Loucy (cell line): ENCODE measurements at regions not wholly inside any gene's neighbourhood (a gene's known extent, or its start where the extent isn't known, plus 50 kb on each side); places are given as distances from the start of the nearest gene placed in this dataset.

Experiments used
- H2AFZ ChIP-seq: fragments of 200-600 bp; sonication (generic); 2 replicates; pipeline ENCODE4 v1.6.0; 2016; ENCODE audit warnings: antibody characterized with exemption, mild to moderate bottlenecking, low read length, moderate library complexity
- H3F3A ChIP-seq: fragments of 200-600 bp; 2 replicates; pipeline ENCODE4 v1.6.0; 2016; ENCODE audit warnings: antibody characterized with exemption, low read depth, mild to moderate bottlenecking
- H3K27me3 ChIP-seq: fragments of 200-600 bp; sonication (generic); 2 replicates; pipeline ENCODE4 v1.6.1; 2014; ENCODE audit warnings: low read length, mild to moderate bottlenecking; ENCODE audit not compliant: insufficient read depth, poor library complexity, severe bottlenecking
- H3K36me3 ChIP-seq: fragments of 200-600 bp; sonication (generic); 2 replicates; pipeline ENCODE4 v1.6.1; 2016; ENCODE audit warnings: low read length; ENCODE audit not compliant: insufficient read depth
- H3K4me1 ChIP-seq: fragments of 200-600 bp; sonication (generic); 2 replicates; pipeline ENCODE4 v1.5.1; 2014; ENCODE audit warnings: low read length, mild to moderate bottlenecking; ENCODE audit not compliant: insufficient read depth, poor library complexity, severe bottlenecking
- H3K4me2 ChIP-seq: fragments of 200-600 bp; sonication (generic); 2 replicates; pipeline ENCODE4 v1.6.0; 2014; ENCODE audit warnings: antibody characterized with exemption, low read length, low read depth, mild to moderate bottlenecking; ENCODE audit not compliant: poor library complexity, severe bottlenecking
- H3K4me3 ChIP-seq: fragments of 200-600 bp; sonication (generic); 2 replicates; pipeline ENCODE4 v1.5.1; 2014; ENCODE audit warnings: low read length, mild to moderate bottlenecking, mixed read lengths; ENCODE audit not compliant: poor library complexity, severe bottlenecking
- H3K79me2 ChIP-seq: fragments of 200-600 bp; sonication (generic); 2 replicates; pipeline ENCODE4 v1.6.1; 2014; ENCODE audit warnings: low read length; ENCODE audit not compliant: insufficient read depth
- H3K9ac ChIP-seq: fragments of 200-600 bp; sonication (generic); 2 replicates; pipeline ENCODE4 v1.6.0; 2014; ENCODE audit warnings: mild to moderate bottlenecking, low read depth, low read length, moderate library complexity; ENCODE audit not compliant: poor library complexity, severe bottlenecking
- H3K9me2 ChIP-seq: fragments of 200-600 bp; sonication (generic); replicated peaks from 2 replicates; pipeline ENCODE4 v1.6.1; 2016; ENCODE audit warnings: low read depth, low read length, mixed read lengths
- H3K9me3 ChIP-seq: fragments of 200-600 bp; sonication (generic); 2 replicates; pipeline ENCODE4 v1.6.1; 2014; ENCODE audit warnings: mild to moderate bottlenecking, antibody characterized with exemption, low read length, low read depth; ENCODE audit not compliant: insufficient read depth
- H4K20me1 ChIP-seq: fragments of 200-600 bp; sonication (generic); 2 replicates; pipeline ENCODE4 v1.6.0; 2014; ENCODE audit warnings: antibody characterized with exemption, low read length, mild to moderate bottlenecking; ENCODE audit not compliant: insufficient read depth, poor library complexity, severe bottlenecking
- CTCF ChIP-seq: fragments of 200-600 bp; sonication (generic); conservative IDR thresholded peaks from 2 replicates; pipeline ENCODE4 v1.5.1; 2014; ENCODE audit warnings: mild to moderate bottlenecking, antibody characterized with exemption, low read length
- EZH2phosphoT487 ChIP-seq: fragments of 200-600 bp; IDR thresholded peaks from 2 replicates; pipeline ENCODE4 v1.6.1; 2018; ENCODE audit warnings: antibody characterized with exemption, mild to moderate bottlenecking, moderate library complexity, borderline replicate concordance

GRCh38 chr5:120895660-120896059 lies 431.6 kb downstream of the PRR16 start:
- Histone ChIP-seq H3K9ac (no peak overlapping the region), H3K4me1 (no peaks in the 10 kb centered on the region)

GRCh38 chr5:120901199-120901598 lies 437.1 kb downstream of the PRR16 start:
- no peak for TF ChIP-seq EZH2phosphoT487
- TF ChIP-seq CTCF: no peak
- Histone ChIP-seq H3K4me2 (no peak overlapping the region), H3F3A (no peaks in the 10 kb centered on the region), H3K4me1 (no peaks in the 10 kb centered on the region), H3K36me3 (no peaks in the 10 kb centered on the region), H4K20me1 (no peaks in the 10 kb centered on the region), H3K9ac (no peak overlapping the region), H3K27me3 (no peaks in the 10 kb centered on the region), H2AFZ (no peak overlapping the region), H3K4me3 (no peak overlapping the region), H3K9me2 (no peaks in the 10 kb centered on the region), H3K79me2 (no peaks in the 10 kb centered on the region), H3K9me3 (no peaks in the 10 kb centered on the region)

More at GRCh38 chr5:120895660-120896059, 431.6 kb downstream of the PRR16 start:
- Histone ChIP-seq H3K4me2 (no peak overlapping the region), H3K9me3 (no peaks in the 10 kb centered on the region), H4K20me1 (no peaks in the 10 kb centered on the region), H3K4me3 (no peak overlapping the region), H3K9me2 (no peaks in the 10 kb centered on the region), H3F3A (no peaks in the 10 kb centered on the region), H3K27me3 (no peaks in the 10 kb centered on the region), H2AFZ (no peak overlapping the region), H3K79me2 (no peaks in the 10 kb centered on the region), H3K36me3 (no peaks in the 10 kb centered on the region)
- TF ChIP-seq CTCF (no peak), EZH2phosphoT487 (no peak)

GRCh38 chr5:120907953-120908352 lies 443.9 kb downstream of the PRR16 start:
- H3K9me3 ChIP-seq: no peaks in the 10 kb centered on the region
- H4K20me1 ChIP-seq: no peaks in the 10 kb centered on the region
- no peak overlapping the region for H2AFZ ChIP-seq

More at GRCh38 chr5:120907953-120908352, 443.9 kb downstream of the PRR16 start:
- no peaks in the 10 kb centered on the region for H3K9me2 ChIP-seq
- no peak for TF ChIP-seq EZH2phosphoT487
- no peak for TF ChIP-seq CTCF
- no peaks in the 10 kb centered on the region for H3K36me3 ChIP-seq
- no peaks in the 10 kb centered on the region for H3K27me3 ChIP-seq
- H3K4me2 ChIP-seq: no peak overlapping the region
- no peaks in the 10 kb centered on the region for H3K4me1 ChIP-seq
- no peak overlapping the region for H3K4me3 ChIP-seq
- H3K79me2 ChIP-seq: no peaks in the 10 kb centered on the region
- no peaks in the 10 kb centered on the region for H3F3A ChIP-seq
- no peak overlapping the region for H3K9ac ChIP-seq
